Stimulated activated CD4-positive, alpha-beta T cell treated with anti-CD3 and anti-CD28 coated beads, Interleukin-1b, Interleukin-23, amount 100 ng/mL, for 4 hours (primary cell): ENCODE measurements at regions not wholly inside any gene's neighbourhood (a gene's known extent, or its start where the extent isn't known, plus 50 kb on each side); places are given as distances from the start of the nearest gene placed in this dataset.

Experiments used
- DNase-seq, 2 donors: peaks; one replicate each; pipeline ENCODE4 v3.0.0-alpha.2; 2020; ENCODE audit warnings: low read depth in 2 of 2

DNA sequence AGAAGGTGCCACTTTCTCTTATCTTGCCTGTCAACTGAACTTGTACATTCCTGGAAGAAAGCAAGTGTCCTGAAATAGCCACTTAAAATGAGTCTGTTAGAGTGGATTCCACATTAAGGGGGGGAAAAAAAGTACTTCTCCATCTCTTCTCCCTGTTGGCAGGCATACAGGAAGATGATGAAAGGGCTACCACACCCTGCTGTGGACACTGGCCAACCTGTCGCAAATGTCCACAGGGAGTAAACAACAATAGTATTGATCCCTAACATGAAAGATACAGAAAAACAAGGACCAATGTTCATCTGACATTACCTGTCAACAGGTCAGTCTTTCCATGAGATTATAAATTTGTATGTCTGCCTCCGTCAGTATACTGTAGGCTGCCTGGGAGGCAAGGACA is 265.1 kb upstream of the MAP3K1 start:
- no peak for DNase-seq

GRCh38 chr5:56549096-56549886 is 266.1 kb upstream of the MAP3K1 start:
- no peak for DNase-seq

GRCh38 chr5:56545016-56545415 is 270.3 kb upstream of the MAP3K1 start:
- no peak for DNase-seq

GRCh38 chr5:56543441-56544388 is 271.6 kb upstream of the MAP3K1 start:
- DNase-seq, result no peak

DNA sequence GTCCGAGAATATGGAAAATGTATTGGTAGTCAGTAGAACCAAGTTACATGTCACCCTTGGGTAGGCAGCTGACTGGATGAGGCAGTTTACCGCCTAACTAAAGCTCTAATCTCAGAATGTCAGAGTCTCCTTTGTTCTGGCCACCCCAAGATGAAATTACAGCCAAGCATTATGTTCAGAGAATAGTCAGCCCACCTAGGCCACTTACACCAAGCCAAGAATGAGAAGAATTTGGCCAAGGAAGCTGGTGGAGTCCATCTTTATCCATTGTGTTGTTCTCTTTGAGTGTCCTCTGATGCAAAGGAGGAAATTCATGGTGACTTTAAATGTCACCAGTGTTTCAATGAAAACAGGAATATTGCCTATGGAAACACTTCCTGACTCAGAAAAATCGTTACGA is 275.1 kb upstream of the MAP3K1 start:
- DNase-seq, result no peak

DNA sequence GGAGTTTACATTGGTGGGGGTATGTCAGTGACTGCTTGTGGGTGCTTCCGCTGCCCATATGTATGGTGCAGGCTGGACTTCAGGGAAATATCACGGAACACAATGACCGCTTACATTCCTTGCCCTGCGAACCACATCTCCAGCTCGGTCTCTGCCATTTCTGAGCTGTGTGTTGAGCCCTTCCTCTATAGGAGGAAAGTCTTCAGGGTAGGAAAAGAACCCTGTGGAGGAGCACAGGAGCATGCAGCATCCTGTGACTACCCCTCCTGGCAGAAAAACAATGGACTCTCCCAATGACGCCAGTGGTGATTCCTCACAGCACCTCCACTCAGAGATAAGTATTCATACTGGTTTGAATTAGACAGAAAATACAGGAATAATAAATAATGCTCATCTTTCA is 276.8 kb upstream of the MAP3K1 start:
- DNase-seq, result no peak

- no peak for DNase-seq
These were observed 280.0 kb upstream of the MAP3K1 start for GRCh38 chr5:56535347-56535746.

GRCh38 chr5:56534102-56534829 is 281.1 kb upstream of the MAP3K1 start:
- DNase-seq, result no peak

- no peak for DNase-seq
These were observed 282.9 kb upstream of the MAP3K1 start for GRCh38 chr5:56532466-56532865.

GRCh38 chr5:56530626-56531138 is 284.7 kb upstream of the MAP3K1 start:
- DNase-seq, result no peak

DNA sequence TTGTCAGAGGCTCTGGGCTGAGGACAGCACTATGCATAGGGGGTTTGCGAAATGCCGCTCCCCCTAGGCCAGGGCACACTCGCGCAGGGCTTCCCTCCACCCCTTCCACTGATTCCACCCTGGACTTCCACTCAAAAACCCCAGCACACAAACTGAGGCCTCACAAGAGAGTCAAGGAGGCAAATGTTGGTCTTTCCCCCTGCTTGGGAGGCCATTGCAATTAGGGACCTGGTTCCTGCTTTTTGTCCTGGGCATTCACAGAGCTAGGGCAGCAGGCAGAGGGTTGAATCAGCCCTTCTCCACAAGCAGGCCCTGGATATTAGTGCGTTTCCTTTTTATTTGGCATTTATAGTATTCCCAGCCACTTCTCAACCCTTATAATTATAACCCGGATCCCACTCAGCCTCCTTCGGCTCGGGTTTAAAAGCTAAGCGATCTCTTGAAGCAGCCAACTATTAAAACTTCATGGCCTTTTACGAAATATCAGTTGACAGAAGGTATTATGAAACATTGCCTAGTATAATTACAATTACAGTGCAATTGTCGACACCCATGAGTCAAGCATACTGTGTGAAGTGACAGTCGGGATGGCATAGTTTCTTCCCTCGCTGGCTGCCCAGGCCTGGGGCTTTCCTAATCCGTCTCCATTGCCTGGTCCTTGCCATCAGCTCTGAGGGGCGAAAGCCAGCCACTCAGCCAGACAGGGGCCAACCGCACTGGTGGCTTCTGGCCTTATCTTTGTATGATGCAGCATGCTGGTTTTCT is 285.5 kb upstream of the MAP3K1 start:
- DNase-seq, result no peak

DNA sequence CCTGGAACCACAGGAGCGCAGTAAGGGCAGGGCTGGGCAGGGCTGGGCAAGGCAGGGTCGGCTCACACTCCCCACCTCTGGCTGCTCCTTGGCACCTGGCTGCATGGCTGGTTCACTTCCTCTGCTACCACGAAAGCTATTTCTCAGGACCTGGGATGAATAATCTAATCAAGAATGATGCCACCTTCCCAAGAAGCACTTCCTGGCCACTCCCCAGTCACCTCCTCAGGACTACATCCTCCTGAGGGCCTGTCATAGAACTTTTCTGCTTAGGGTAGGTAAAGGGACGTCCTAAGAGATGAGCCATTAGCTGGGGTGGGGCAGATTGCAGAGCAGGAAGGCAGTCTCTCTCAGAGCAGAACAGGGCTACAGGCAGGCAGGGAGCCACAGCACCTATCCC is 288.2 kb upstream of the MAP3K1 start:
- DNase-seq, result no peak

DNA sequence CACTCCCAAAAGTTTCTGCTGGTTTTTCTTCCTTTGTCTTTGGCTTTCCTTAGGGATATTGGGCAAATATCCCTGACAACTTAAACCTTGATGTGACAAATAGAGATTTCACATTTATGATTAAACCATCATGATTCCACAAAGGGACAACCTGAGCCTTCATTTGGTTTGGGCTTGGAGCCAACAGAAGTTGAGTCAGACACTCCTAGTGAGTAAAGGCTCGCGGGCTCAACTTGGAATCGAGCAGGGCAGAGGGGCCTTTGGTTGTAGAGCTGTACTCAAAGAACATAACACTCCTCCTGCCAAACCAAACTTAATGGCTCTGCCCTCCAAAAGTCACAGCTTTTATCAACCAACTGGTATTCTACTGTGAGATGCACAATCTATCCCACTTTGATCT is 290.2 kb upstream of the MAP3K1 start:
- DNase-seq, result no peak

GRCh38 chr5:56523790-56524575 is 290.9 kb upstream of the ANKRD55 start:
- no peak for DNase-seq

- no peak for DNase-seq
These were observed 289.8 kb upstream of the ANKRD55 start for GRCh38 chr5:56522960-56523359.

GRCh38 chr5:56522169-56522568 is 289.0 kb upstream of the ANKRD55 start:
- DNase-seq, result no peak

GRCh38 chr5:56520986-56521730 is 288.0 kb upstream of the ANKRD55 start:
- no peak for DNase-seq

- DNase-seq, result no peak
These were observed 285.7 kb upstream of the ANKRD55 start for GRCh38 chr5:56518820-56519219.

DNA sequence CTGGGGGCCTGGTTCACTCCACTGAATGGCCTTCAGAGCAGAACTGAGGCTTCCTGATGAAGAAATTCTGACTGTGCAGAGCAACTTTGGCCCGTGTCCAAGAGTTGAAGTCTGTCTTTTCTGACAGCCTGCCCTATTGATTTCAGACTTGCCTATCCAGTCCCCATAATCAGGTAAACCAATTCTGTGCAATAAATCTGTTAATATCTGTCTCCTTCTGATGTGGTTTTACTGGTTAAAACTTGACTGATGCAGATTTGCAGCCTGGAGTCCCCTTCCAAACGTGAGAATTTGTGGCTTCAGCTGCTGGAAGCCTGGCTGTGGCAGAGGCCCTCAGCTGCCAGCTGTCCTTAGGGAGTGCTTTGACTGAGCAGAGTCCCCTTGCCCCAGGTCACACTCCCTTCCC is 283.9 kb upstream of the ANKRD55 start:
- DNase-seq, result no peak

DNA sequence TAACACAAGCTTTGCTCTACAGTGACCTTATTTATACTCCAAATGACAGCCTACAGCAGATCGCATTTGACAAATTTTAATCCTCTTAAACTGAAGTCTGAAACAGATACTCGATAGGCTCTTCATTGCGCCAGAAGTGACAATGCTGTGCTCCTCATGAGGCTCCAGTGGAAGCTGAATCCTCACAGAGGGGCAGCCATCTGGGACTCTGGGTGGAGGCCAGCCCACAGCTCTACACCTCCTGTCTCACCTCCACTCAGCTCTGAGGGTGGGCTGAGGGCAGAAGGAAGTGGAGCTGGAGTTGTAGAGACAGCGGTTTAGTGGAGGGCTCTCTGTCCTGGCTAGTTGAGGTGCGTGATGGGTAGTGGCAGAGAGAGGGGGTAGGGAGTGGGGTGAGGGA is 283.3 kb upstream of the ANKRD55 start:
- no peak for DNase-seq
